GM12872 (cell line): ENCODE measurements at regions not wholly inside any gene's neighbourhood (a gene's known extent, or its start where the extent isn't known, plus 50 kb on each side); places are given as distances from the start of the nearest gene placed in this dataset.

Source experiments
- CTCF ChIP-seq: IDR thresholded peaks from 3 replicates; pipeline ENCODE4 v1.5.1; 2011; ENCODE audit warnings: low read depth, mild to moderate bottlenecking, low read length, moderate library complexity; ENCODE audit not compliant: insufficient read depth

- TF ChIP-seq CTCF: no peak
Measured at GRCh38 chr4:156346959-156347385, 393.3 kb upstream of the CTSO start.

GRCh38 chr4:156344397-156344796 is 390.7 kb upstream of the CTSO start:
- no peak for TF ChIP-seq CTCF

- no peak for TF ChIP-seq CTCF
Measured at GRCh38 chr4:156336511-156336910, 382.8 kb upstream of the CTSO start.

- no peak for TF ChIP-seq CTCF
Measured at GRCh38 chr4:156335721-156336120, 382.1 kb upstream of the CTSO start.

- TF ChIP-seq CTCF: no peak
Measured at GRCh38 chr4:156330436-156331031, 376.9 kb upstream of the CTSO start.

GRCh38 chr4:156329779-156330178 is 376.1 kb upstream of the CTSO start:
- no peak for TF ChIP-seq CTCF

- TF ChIP-seq CTCF: no peak
Measured at GRCh38 chr4:156328882-156329281, 375.2 kb upstream of the CTSO start.
